ENCODE measurements at regions not wholly inside any gene's neighbourhood (a gene's known extent, or its start where the extent isn't known, plus 50 kb on each side); places are given as distances from the start of the nearest gene placed in this dataset.

GRCh38 chr2:117656546-117656945, 157.9 kb upstream of the DDX18 start:
- no peak for TF ChIP-seq POLR2AphosphoS5 (IDR thresholded peaks at IDR 0.05)
- no peak for TF ChIP-seq CTCF (IDR thresholded peaks at IDR 0.05)

Measured in suprapubic skin (tissue), 3 donors.